CD4-positive, alpha-beta T cell treated with Interferon alpha-2 for 1 hour (primary cell): ENCODE measurements at regions not wholly inside any gene's neighbourhood (a gene's known extent, or its start where the extent isn't known, plus 50 kb on each side); places are given as distances from the start of the nearest gene placed in this dataset.
"Not testable (repeated sequence)": the region's sequence is repeated elsewhere in the genome, so short reads cannot be mapped to it uniquely, and the experiment has no call there.

Experiments
- DNase-seq, 2 donors: peaks; one replicate each; pipeline ENCODE4 v3.0.0-alpha.2; 2020 to 2022

GRCh38 chr12:116687888-116688287, 50.0 kb downstream of the SPRING1 start:
- DNase-seq, result peak; percentile 20 to 36

DNA sequence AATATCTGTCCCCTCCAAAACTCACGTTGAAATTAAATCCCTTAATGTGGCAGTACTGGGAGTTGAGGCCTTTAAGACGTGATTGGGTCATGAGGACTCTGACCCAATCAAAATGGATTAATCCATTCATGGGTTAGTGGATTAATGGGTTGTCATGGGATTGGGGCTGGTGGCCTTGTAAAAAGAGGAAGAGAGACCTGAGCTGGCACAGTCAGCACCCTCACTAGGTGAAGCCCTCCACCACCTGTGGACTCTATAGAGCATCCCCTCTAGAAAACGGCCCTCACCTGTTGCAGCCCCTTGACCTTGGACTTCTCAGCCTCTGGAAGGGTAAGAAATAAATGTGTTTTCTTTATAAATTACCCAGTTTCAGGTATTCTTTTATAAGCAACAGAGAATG, 53.0 kb downstream of the SPRING1 start:
- DNase-seq, result no peak

GRCh38 chr12:116677202-116677661, 60.6 kb downstream of the SPRING1 start:
- no peak for DNase-seq

- DNase-seq, result no peak
Observed at GRCh38 chr12:116675339-116676107, 62.3 kb downstream of the SPRING1 start.

GRCh38 chr12:116674643-116675183, 63.2 kb downstream of the SPRING1 start:
- DNase-seq, result no peak

- no peak for DNase-seq
Observed at GRCh38 chr12:116673681-116674111, 64.2 kb downstream of the SPRING1 start.

- DNase-seq, result peak in 1 of 2 donors; percentile 31
Observed at GRCh38 chr12:116672842-116673516, 64.9 kb downstream of the SPRING1 start.

GRCh38 chr12:116672010-116672409, 65.9 kb downstream of the SPRING1 start:
- DNase-seq, result no peak

DNA sequence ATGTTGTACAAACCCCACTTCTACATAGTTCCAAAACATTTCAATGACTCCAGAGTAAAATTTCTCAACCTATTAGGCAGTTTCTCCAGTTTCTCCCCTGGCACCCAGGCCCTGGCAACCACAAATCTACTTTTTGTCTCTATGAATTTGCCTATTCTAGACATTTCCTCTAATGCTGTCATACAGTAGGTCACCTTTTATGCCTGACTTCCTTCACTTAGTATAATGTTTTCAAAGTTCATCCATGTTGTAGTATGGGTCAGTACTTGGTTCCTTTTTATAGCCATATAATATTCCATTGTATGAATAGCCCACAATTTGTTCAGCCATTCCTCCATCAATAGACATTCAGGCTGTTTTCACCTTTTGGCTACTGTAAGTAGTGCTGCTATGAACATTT, 67.0 kb downstream of the SPRING1 start:
- DNase-seq, result no peak

GRCh38 chr12:116667752-116668151, 70.1 kb downstream of the SPRING1 start:
- DNase-seq, result no peak

DNA sequence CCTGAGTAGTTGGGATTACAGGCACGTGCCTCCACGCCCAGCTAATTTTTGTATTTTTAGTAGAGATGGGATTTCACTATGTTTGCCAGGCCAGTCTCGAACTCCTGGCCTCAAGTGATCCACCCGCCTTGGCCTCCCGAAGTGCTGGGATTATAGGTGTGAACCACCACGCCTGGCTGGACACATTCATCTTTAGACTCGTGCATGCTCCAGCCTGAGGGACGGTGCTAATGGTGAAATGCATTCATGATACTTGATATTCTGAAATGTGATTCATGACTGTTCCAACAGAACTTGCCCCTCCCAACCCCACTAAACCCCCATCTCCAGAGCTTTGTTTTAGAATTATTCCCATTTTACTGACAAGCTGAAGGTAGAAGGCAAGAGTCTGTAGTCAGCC, 71.0 kb downstream of the SPRING1 start:
- DNase-seq, result not testable (repeated sequence)

DNA sequence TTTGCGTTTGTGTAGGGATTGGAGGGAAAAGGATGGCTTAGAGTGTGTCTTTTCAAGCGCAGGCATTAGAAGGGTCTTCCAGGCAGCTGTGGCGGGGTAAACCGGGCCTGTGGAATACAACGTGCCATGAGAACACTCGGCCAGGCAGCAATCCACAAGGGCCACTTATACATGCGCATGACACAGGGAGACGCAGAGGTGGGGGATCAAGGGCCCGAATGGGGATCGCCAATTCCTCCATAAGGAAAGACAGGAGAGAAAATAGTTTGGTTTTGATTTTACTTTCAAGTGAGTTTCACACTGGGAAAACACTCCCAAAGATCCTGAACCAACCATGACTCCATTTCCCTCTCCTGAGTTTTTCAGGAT, 71.6 kb downstream of the SPRING1 start:
- DNase-seq, result no peak

GRCh38 chr12:116665666-116666304, 72.1 kb downstream of the SPRING1 start:
- DNase-seq, result no peak

- DNase-seq, result no peak
Observed at GRCh38 chr12:116664085-116664484, 73.8 kb downstream of the SPRING1 start.

GRCh38 chr12:116662612-116663144, 75.2 kb downstream of the SPRING1 start:
- DNase-seq, result no peak

GRCh38 chr12:116661341-116661740, 76.5 kb downstream of the SPRING1 start:
- no peak for DNase-seq

GRCh38 chr12:116660740-116661139, 77.1 kb downstream of the SPRING1 start:
- not testable (repeated sequence) for DNase-seq

GRCh38 chr12:116659771-116660481, 77.9 kb downstream of the SPRING1 start:
- no peak for DNase-seq

DNA sequence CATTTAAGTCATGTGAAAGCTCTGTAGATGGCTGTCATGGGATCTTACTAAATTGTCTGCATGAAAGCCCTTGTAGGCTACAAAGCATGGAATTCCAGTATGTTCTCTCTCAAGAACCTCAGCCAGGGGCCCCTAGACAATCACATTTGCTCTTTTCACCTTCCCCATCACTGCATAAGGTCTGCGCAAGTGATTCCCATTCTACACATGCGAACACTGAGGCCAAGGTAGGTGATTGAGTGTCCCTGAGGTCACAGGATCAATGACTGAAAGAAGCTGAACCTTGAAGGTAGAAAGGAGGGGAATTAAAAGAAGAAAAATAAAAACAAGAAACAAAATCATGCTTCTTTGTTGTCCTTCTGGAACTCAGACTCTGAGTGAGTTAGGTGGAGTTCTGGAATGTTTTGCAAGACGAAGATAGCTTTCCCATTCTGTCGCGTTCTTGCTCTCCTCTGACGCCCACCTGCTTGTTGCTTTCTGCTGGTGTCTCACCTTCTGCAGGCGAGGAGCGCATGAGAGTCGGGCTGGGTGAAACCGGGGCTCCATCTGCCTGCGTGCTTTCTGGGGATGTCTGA, 79.9 kb downstream of the SPRING1 start:
- no peak for DNase-seq

DNA sequence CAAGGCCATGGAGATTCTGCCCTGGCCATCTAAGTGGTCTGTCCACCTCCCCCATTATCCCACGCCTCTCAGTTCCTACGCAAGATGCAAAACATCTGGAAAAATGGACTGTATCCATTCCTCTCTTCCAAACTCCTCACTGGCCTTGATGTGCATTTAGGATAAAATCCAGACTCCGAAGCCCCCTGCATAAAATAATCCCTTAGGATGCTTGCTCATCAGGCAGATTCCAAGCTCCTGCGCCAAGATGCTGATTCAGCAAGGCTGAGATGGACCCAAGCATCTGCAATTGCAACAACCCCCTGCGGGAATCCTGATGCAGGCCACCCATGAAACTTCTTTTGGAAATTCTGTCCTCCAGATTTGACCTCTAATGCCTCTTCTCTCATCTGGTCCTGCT, 81.6 kb downstream of the SPRING1 start:
- DNase-seq, result no peak

DNA sequence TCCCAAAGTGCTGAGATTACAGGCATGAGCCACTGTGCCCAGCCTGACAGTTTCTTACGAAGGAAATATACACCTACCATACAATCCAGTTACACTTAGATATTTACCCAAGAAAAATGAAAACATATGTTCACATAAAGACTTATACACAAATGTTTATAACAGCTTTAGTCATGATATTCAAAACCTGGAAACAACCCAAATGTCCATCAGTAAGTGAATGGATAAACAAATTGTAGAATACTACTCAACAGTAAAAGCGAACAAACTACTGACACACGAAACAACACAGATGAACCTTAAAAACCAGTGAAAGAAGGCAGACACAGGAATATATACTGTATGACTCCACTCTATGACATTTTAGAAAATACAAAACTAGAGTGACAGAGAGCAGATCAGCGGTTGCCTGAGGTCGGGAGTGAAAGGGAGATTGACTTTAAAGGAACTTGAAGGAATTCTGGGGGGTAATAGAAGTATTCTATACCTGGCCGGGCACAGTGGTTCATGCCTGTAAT, 83.6 kb downstream of the SPRING1 start:
- DNase-seq, result no peak

DNA sequence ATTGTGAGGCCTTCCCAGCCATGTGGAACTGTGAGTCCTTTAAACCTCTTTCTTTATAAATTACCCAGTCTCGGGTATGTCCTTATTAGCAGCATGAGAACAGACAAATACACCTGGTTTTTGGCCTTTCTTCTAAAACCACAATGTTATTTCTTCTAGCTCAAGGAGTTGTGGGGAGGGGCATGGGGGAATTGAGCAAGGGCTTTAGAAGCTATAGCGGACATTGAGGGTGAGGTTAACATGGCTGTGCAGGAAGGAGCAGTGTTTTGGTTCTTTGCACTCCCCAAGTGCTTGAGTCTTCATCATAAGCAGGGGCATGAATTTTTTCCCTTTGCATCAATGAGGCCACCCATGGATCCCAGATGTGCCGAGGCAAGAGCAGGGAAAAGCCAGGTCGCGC, 86.8 kb downstream of the SPRING1 start:
- DNase-seq, result no peak
